ENCODE measurements at regions not wholly inside any gene's neighbourhood (a gene's known extent, or its start where the extent isn't known, plus 50 kb on each side); places are given as distances from the start of the nearest gene placed in this dataset.
"Not testable (repeated sequence)": the region's sequence is repeated elsewhere in the genome, so short reads cannot be mapped to it uniquely, and the experiment has no call there.

- H3K4me1 ChIP-seq (ENCODE audit: control insufficient read depth, extremely low read depth, insufficient read depth, low read length) = no peaks in the 10 kb centered on the region
- no peak for TF ChIP-seq EZH2 (IDR thresholded peaks at IDR 0.05; ENCODE audit: low read length)
- TF ChIP-seq, protein P1, sequence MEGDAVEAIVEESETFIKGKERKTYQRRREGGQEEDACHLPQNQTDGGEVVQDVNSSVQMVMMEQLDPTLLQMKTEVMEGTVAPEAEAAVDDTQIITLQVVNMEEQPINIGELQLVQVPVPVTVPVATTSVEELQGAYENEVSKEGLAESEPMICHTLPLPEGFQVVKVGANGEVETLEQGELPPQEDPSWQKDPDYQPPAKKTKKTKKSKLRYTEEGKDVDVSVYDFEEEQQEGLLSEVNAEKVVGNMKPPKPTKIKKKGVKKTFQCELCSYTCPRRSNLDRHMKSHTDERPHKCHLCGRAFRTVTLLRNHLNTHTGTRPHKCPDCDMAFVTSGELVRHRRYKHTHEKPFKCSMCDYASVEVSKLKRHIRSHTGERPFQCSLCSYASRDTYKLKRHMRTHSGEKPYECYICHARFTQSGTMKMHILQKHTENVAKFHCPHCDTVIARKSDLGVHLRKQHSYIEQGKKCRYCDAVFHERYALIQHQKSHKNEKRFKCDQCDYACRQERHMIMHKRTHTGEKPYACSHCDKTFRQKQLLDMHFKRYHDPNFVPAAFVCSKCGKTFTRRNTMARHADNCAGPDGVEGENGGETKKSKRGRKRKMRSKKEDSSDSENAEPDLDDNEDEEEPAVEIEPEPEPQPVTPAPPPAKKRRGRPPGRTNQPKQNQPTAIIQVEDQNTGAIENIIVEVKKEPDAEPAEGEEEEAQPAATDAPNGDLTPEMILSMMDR (optimal IDR thresholded peaks at IDR 0.05 in 1 of 3, IDR thresholded peaks at IDR 0.05 in 1 of 3, conservative IDR thresholded peaks at IDR 0.05 in 1 of 3; ENCODE audit: extremely low read depth in 1 of 3, insufficient read depth in 2 of 3, low read length in 3 of 3) = no peak
- DNase-seq (ENCODE audit: low read depth, low spot score) = no peak
- dilution Hi-C loops (cut with MboI; ENCODE audit: extremely low pct_ligation_motif_present, low sequenced_read_pairs) = no loop called here
- no peaks in the 10 kb centered on the region for H3K79me2 ChIP-seq (ENCODE audit: control insufficient read depth, insufficient read depth, low read length)
- H3K4me2 ChIP-seq (ENCODE audit: control insufficient read depth, extremely low read depth, insufficient read depth, low read depth, low read length) = no peak overlapping the region
- no peaks in the 10 kb centered on the region for H3K9me3 ChIP-seq (ENCODE audit: control insufficient read depth, low read depth, low read length)
- no peak overlapping the region for H3K4me3 ChIP-seq (ENCODE audit: control insufficient read depth in 2 of 3, extremely low read depth in 1 of 3, insufficient read depth in 2 of 3, low read depth in 1 of 3, low read length in 3 of 3)
- no peak overlapping the region for H2AFZ ChIP-seq (ENCODE audit: control insufficient read depth, low read length)
- no peak overlapping the region for H3K27ac ChIP-seq (ENCODE audit: control insufficient read depth, insufficient read depth, low read length)
- H4K20me1 ChIP-seq (ENCODE audit: control insufficient read depth, extremely low read depth, insufficient read depth, low read length) = no peaks in the 10 kb centered on the region
- no peaks in the 10 kb centered on the region for H3K36me3 ChIP-seq (ENCODE audit: control insufficient read depth in 2 of 2, extremely low read depth in 1 of 2, insufficient read depth in 2 of 2, low read length in 2 of 2)
- FAIRE-seq = no peak
- H3K9me1 ChIP-seq (ENCODE audit: control insufficient read depth, extremely low read depth, insufficient read depth, low read length) = no peaks in the 10 kb centered on the region
- no peaks in the 10 kb centered on the region for H3K27me3 ChIP-seq (ENCODE audit: control insufficient read depth, extremely low read depth, insufficient read depth, low read length)
- no peak overlapping the region for H3K9ac ChIP-seq (ENCODE audit: control insufficient read depth, extremely low read depth, insufficient read depth, low read length)
These were observed 561.6 kb downstream of the ZBBX start for GRCh38 chr3:166818464-166818863.

- H2AFZ ChIP-seq (ENCODE audit: control insufficient read depth, low read length); DNase-seq (ENCODE audit: low read depth, low spot score); H3K9ac ChIP-seq (ENCODE audit: control insufficient read depth, extremely low read depth, insufficient read depth, low read length); FAIRE-seq; H3K9me1 ChIP-seq (ENCODE audit: control insufficient read depth, extremely low read depth, insufficient read depth, low read length); dilution Hi-C loops (cut with MboI; ENCODE audit: extremely low pct_ligation_motif_present, low sequenced_read_pairs); H3K27ac ChIP-seq (ENCODE audit: control insufficient read depth, insufficient read depth, low read length); H3K4me1 ChIP-seq (ENCODE audit: control insufficient read depth, extremely low read depth, insufficient read depth, low read length); H3K36me3 ChIP-seq (ENCODE audit: control insufficient read depth in 2 of 2, extremely low read depth in 1 of 2, insufficient read depth in 2 of 2, low read length in 2 of 2); H3K79me2 ChIP-seq (ENCODE audit: control insufficient read depth, insufficient read depth, low read length); H3K4me3 ChIP-seq (ENCODE audit: control insufficient read depth in 2 of 3, extremely low read depth in 1 of 3, insufficient read depth in 2 of 3, low read depth in 1 of 3, low read length in 3 of 3); H3K4me2 ChIP-seq (ENCODE audit: control insufficient read depth, extremely low read depth, insufficient read depth, low read depth, low read length); H3K27me3 ChIP-seq (ENCODE audit: control insufficient read depth, extremely low read depth, insufficient read depth, low read length); H4K20me1 ChIP-seq (ENCODE audit: control insufficient read depth, extremely low read depth, insufficient read depth, low read length); H3K9me3 ChIP-seq (ENCODE audit: control insufficient read depth, low read depth, low read length): not testable (repeated sequence)
These were observed 562.8 kb downstream of the ZBBX start for GRCh38 chr3:166817269-166817668.

DNA sequence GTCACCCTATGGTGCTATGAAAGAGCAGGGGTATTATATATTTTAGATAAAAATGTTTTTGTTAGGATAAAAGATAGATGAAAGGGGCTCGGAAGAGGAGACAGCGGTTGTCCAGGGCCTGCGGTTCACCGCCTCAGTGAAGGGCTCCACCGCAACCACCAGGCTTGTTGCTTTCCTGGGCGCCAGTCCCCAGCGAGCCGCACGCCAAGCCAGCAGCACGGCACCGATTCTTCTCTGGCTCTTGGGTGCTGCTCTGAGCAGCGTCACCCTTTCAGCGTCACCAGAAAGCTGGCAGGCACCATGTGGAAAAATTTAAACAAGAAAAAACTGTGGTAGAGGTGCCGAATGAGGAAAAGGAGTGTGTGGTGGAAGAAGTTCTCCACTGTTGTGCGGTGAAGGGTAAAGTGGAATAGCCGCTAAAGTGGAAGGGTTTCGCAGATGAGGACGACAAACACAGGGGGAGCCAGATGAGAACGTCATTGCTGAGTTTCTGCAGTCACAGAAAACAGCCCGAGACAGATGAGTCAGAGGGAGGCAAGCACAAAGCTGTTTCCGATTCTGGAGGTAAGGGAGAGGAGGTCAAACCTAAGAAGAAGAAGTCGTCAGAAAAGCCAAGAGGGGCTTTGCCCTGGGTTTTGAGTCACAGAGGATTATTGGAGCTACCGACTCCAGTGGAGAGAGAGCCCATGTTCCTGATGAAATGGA, 569.2 kb downstream of the ZBBX start:
- Histone ChIP-seq H3K9ac (ENCODE audit: control insufficient read depth, extremely low read depth, insufficient read depth, low read length) (no peak overlapping the region), H2AFZ (ENCODE audit: control insufficient read depth, low read length) (no peak overlapping the region), H3K27ac (ENCODE audit: control insufficient read depth, insufficient read depth, low read length) (no peak overlapping the region), H3K9me3 (ENCODE audit: control insufficient read depth, low read depth, low read length) (no peaks in the 10 kb centered on the region), H3K4me1 (ENCODE audit: control insufficient read depth, extremely low read depth, insufficient read depth, low read length) (no peaks in the 10 kb centered on the region), H3K79me2 (ENCODE audit: control insufficient read depth, insufficient read depth, low read length) (no peaks in the 10 kb centered on the region), H3K36me3 (ENCODE audit: control insufficient read depth in 2 of 2, extremely low read depth in 1 of 2, insufficient read depth in 2 of 2, low read length in 2 of 2) (no peaks in the 10 kb centered on the region), H3K27me3 (ENCODE audit: control insufficient read depth, extremely low read depth, insufficient read depth, low read length) (no peaks in the 10 kb centered on the region), H3K9me1 (ENCODE audit: control insufficient read depth, extremely low read depth, insufficient read depth, low read length) (no peaks in the 10 kb centered on the region), H3K4me2 (ENCODE audit: control insufficient read depth, extremely low read depth, insufficient read depth, low read depth, low read length) (no peak overlapping the region), H3K4me3 (ENCODE audit: control insufficient read depth in 2 of 3, extremely low read depth in 1 of 3, insufficient read depth in 2 of 3, low read depth in 1 of 3, low read length in 3 of 3) (no peak overlapping the region), H4K20me1 (ENCODE audit: control insufficient read depth, extremely low read depth, insufficient read depth, low read length) (no peaks in the 10 kb centered on the region)
- dilution Hi-C loops (cut with MboI; ENCODE audit: extremely low pct_ligation_motif_present, low sequenced_read_pairs) = no loop called here
- FAIRE-seq (no peak), DNase-seq (ENCODE audit: low read depth, low spot score) (no peak)
- TF ChIP-seq, protein P1 (optimal IDR thresholded peaks at IDR 0.05 in 1 of 3, IDR thresholded peaks at IDR 0.05 in 1 of 3, conservative IDR thresholded peaks at IDR 0.05 in 1 of 3; ENCODE audit: extremely low read depth in 1 of 3, insufficient read depth in 2 of 3, low read length in 3 of 3) = no peak
- no peak for TF ChIP-seq EZH2 (IDR thresholded peaks at IDR 0.05; ENCODE audit: low read length)

Data from keratinocyte (primary cell).